HL-60 (cell line): ENCODE measurements at regions not wholly inside any gene's neighbourhood (a gene's known extent, or its start where the extent isn't known, plus 50 kb on each side); places are given as distances from the start of the nearest gene placed in this dataset.

ENCODE experiments used
- DNase-seq, 2 experiments: peaks; one replicate each; pipeline ENCODE4 v3.0.0-alpha.2; 2010 to 2020; ENCODE audit warnings: low read depth in 1 of 2, low spot score in 1 of 2
- H3K27ac ChIP-seq: fragments of 250-450 bp; sonication (Bioruptor Pico); replicated peaks from 2 replicates; pipeline ENCODE4 v1.5.1; 2020; ENCODE audit warnings: mild to moderate bottlenecking, moderate library complexity
- H3K27me3 ChIP-seq: fragments of 250-450 bp; sonication (Bioruptor Pico); 2 replicates; pipeline ENCODE4 v1.5.1; 2021; ENCODE audit warnings: mild to moderate bottlenecking, moderate library complexity; ENCODE audit not compliant: insufficient read depth, poor library complexity, severe bottlenecking
- H3K4me3 ChIP-seq: replicated peaks from 2 replicates; pipeline ENCODE4 v1.5.1; 2011; ENCODE audit warnings: mild to moderate bottlenecking, control low read depth, low read length; ENCODE audit not compliant: insufficient read depth
- CTCF ChIP-seq: IDR thresholded peaks from one replicate; pipeline ENCODE4 v1.5.1; 2011; ENCODE audit warnings: low read length, control low read depth, inconsistent platforms; ENCODE audit not compliant: insufficient read depth
- GABPA ChIP-seq: IDR thresholded peaks from 2 replicates; pipeline ENCODE4 v1.6.1; 2012; ENCODE audit warnings: low read depth
- POLR2AphosphoS5 ChIP-seq: IDR thresholded peaks from 2 replicates; pipeline ENCODE4 v1.6.1; 2012; ENCODE audit warnings: low read depth
- REST ChIP-seq: IDR thresholded peaks from 2 replicates; pipeline ENCODE4 v1.6.1; 2012; ENCODE audit warnings: low read depth; ENCODE audit not compliant: insufficient replicate concordance
- SPI1 ChIP-seq: IDR thresholded peaks from 2 replicates; pipeline ENCODE4 v1.6.1; 2012; ENCODE audit warnings: low read depth, mild to moderate bottlenecking, borderline replicate concordance

GRCh38 chr2:196284866-196285557, 113.6 kb upstream of the STK17B start:
- DNase-seq: no peak
- no peaks in the 10 kb centered on the region for H3K27me3 ChIP-seq
- no peak overlapping the region for H3K4me3 ChIP-seq
- no peak overlapping the region for H3K27ac ChIP-seq
- TF ChIP-seq GABPA: no peak
- TF ChIP-seq SPI1: no peak
- TF ChIP-seq REST: no peak
- TF ChIP-seq POLR2AphosphoS5: no peak
- TF ChIP-seq CTCF: no peak

GRCh38 chr2:196286821-196287220, 115.4 kb upstream of the STK17B start:
- Histone ChIP-seq H3K27ac (no peak overlapping the region), H3K27me3 (no peaks in the 10 kb centered on the region), H3K4me3 (no peak overlapping the region)
- DNase-seq: no peak
- TF ChIP-seq SPI1 (no peak), GABPA (no peak), CTCF (no peak), REST (no peak), POLR2AphosphoS5 (no peak)

- no peak for TF ChIP-seq CTCF
- no peak for TF ChIP-seq SPI1
- no peak for TF ChIP-seq REST
- no peak for TF ChIP-seq POLR2AphosphoS5
- no peak for TF ChIP-seq GABPA
- DNase-seq: no peak
- H3K27ac ChIP-seq: no peak overlapping the region
- H3K4me3 ChIP-seq: no peak overlapping the region
- no peaks in the 10 kb centered on the region for H3K27me3 ChIP-seq
Observed at GRCh38 chr2:196287523-196287922, 116.1 kb upstream of the STK17B start.
